Sigmoid colon (tissue), 6 donors: ENCODE measurements at regions not wholly inside any gene's neighbourhood (a gene's known extent, or its start where the extent isn't known, plus 50 kb on each side); places are given as distances from the start of the nearest gene placed in this dataset.

ENCODE experiments used
- DNase-seq: peaks from one replicate; pipeline ENCODE4 v3.0.0-alpha.2; 2019
- H3K27ac ChIP-seq, 4 donors: fragments of 200-600 bp; sonication (generic); one replicate each; pipeline ENCODE4 v1.5.1; 2016 to 2019; ENCODE audit warnings: mild to moderate bottlenecking in 1 of 4
- H3K27me3 ChIP-seq, 3 donors: fragments of 200-600 bp; sonication (generic); one replicate each; pipeline ENCODE4 v1.5.1; 2019; ENCODE audit warnings: mild to moderate bottlenecking in 1 of 3
- H3K36me3 ChIP-seq, 4 donors: fragments of 200-600 bp; sonication (generic); one replicate each; pipeline ENCODE4 v1.5.1; 2016 to 2019
- H3K4me1 ChIP-seq, 4 donors: fragments of 200-600 bp; sonication (generic); one replicate each; pipeline ENCODE4 v1.5.1; 2017 to 2019
- H3K4me3 ChIP-seq, 4 donors: fragments of 200-600 bp; sonication (generic); one replicate each; pipeline ENCODE4 v1.5.1; 2017 to 2019; ENCODE audit warnings: mild to moderate bottlenecking in 2 of 4, moderate library complexity in 1 of 4
- H3K9me3 ChIP-seq, 4 donors: fragments of 200-600 bp in 3 of 4; sonication (generic) in 3 of 4; one replicate each; pipeline versions ENCODE4 v1.5.1 to v1.6.1; 2013 to 2019
- EP300 ChIP-seq, 4 donors: sonication (generic); formaldehyde crosslinking; IDR thresholded peaks; one replicate each; pipeline ENCODE4 v1.6.1; 2017; ENCODE audit warnings: antibody characterized with exemption in 4 of 4
- POLR2A ChIP-seq, 2 donors: fragments of 450-650 bp; IDR thresholded peaks; one replicate each; pipeline ENCODE4 v1.6.1; 2016; ENCODE audit warnings: antibody characterized with exemption in 2 of 2, mild to moderate bottlenecking in 2 of 2, moderate library complexity in 2 of 2
- POLR2AphosphoS5 ChIP-seq, 4 donors: sonication (generic); formaldehyde crosslinking; IDR thresholded peaks; one replicate each; pipeline ENCODE4 v1.6.1; 2017; ENCODE audit warnings: antibody characterized with exemption in 4 of 4
- WGBS, 2 donors: extraction: QIAGEN DNeasy Blood & Tissue Kit; methylation state at CpG; one replicate each; pipeline ENCODE4 v1.1.7; 2013; 5-methylcytosine and 5-hydroxymethylcytosine counted together
- intact Hi-C: fragments of 100-400 bp; cut with DNase I; formaldehyde crosslinking; loops from one replicate; pipeline ENCODE4 v1.15.1; 2023
- TF ChIP-seq, protein P1 (sequence below), 4 experiments: fragments of 450-650 bp in 3 of 4; fragments of 200-600 bp in 1 of 4; IDR thresholded peaks; one replicate each; pipeline ENCODE4 v1.5.1; 2016 to 2019; ENCODE audit warnings: antibody characterized with exemption in 4 of 4, mild to moderate bottlenecking in 3 of 4, moderate library complexity in 2 of 4
- donor health status: healthy with polysubstance abuse.
- donor health status: healthy.

DNA sequence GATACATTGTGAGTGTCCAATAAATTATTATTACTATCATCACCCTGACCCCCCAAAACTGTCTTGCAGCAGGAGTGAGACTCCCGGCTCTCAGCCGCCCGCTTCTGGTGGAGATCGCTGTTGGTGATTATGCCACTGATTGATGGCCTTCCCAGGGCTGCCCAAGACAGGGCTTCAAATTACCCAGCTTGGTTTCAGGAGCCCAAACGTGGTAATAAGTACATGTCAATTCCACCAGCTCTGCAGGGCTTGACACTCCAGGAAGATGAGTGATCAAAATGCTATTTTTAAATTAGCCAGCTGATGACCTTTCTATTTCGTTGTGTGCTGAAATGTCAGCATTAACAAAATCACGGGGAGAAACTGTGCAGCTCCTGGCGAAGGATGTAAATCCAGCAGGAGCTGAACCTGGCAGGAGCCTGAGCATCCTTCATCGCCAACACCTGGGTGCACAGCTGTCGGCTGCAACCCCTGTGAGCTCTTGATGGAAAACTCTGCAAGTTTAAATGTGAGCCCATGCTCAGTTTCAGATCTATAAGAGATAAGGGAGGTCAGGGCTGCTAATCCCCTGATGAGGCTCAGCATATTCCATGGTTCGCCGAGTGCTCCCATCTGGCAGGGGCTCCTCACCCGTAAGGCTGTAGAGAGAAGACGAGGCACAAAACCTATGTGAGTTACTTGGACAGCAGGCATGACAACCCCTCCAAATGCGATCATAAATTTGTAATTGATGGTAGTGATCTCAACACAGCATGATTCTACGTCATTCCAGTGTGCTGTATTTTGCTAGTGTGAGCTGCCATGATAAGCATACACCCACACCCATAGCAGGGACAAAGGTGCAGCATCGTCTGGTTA lies 446.3 kb downstream of the TCERG1L start:
- intact Hi-C loops = no loop called here
- H3K27me3 ChIP-seq = peaks cover 0 to 3% (median 0%) of the 10 kb centered on the region in 3 donors
- no peak overlapping the region for H3K4me3 ChIP-seq
- no peak overlapping the region for H3K27ac ChIP-seq
- H3K9me3 ChIP-seq = peaks cover 0 to 3% (median 0%) of the 10 kb centered on the region in 4 donors
- WGBS, 2 donors = 72 to 80% methylated on average over 17 of the region's 17 CpGs
- no peaks in the 10 kb centered on the region for H3K4me1 ChIP-seq
- DNase-seq = no peak
- TF ChIP-seq, protein P1, sequence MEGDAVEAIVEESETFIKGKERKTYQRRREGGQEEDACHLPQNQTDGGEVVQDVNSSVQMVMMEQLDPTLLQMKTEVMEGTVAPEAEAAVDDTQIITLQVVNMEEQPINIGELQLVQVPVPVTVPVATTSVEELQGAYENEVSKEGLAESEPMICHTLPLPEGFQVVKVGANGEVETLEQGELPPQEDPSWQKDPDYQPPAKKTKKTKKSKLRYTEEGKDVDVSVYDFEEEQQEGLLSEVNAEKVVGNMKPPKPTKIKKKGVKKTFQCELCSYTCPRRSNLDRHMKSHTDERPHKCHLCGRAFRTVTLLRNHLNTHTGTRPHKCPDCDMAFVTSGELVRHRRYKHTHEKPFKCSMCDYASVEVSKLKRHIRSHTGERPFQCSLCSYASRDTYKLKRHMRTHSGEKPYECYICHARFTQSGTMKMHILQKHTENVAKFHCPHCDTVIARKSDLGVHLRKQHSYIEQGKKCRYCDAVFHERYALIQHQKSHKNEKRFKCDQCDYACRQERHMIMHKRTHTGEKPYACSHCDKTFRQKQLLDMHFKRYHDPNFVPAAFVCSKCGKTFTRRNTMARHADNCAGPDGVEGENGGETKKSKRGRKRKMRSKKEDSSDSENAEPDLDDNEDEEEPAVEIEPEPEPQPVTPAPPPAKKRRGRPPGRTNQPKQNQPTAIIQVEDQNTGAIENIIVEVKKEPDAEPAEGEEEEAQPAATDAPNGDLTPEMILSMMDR (IDR thresholded peaks at IDR 0.05) = no peak
- TF ChIP-seq EP300 (IDR thresholded peaks at IDR 0.05) (no peak), POLR2A (IDR thresholded peaks at IDR 0.05) (no peak)
- H3K36me3 ChIP-seq = no peaks in the 10 kb centered on the region

DNA sequence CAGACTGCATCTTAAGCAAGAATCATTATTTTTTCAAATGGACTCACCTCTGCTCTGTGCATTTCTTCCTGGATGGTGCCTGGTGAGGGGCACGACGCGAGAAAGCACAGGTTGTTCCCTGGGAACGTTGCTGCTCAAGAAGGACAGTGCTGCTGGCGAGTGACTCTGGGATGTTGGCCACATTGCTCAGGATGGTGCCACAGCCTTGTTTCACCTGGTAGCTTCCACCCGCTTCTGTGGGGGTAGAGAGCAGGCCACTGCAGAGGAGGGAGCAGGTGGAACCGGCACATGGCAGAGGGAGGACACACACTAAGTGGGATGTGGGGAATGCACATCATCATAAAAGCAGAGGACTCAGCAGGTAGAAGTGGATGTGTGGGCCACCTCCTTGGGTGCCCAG lies 444.7 kb downstream of the TCERG1L start:
- 88 to 92% methylated on average over 7 of the region's 7 CpGs for WGBS, 2 donors
- H3K4me1 ChIP-seq = no peaks in the 10 kb centered on the region
- H3K4me3 ChIP-seq = no peak overlapping the region
- DNase-seq = peak; percentile 11
- H3K36me3 ChIP-seq = no peaks in the 10 kb centered on the region
- intact Hi-C loops = no loop called here
- peaks cover 0 to 3% (median 0%) of the 10 kb centered on the region in 3 donors for H3K27me3 ChIP-seq
- H3K9me3 ChIP-seq = peaks cover 0 to 3% (median 0%) of the 10 kb centered on the region in 4 donors
- H3K27ac ChIP-seq = no peak overlapping the region
- TF ChIP-seq POLR2A (IDR thresholded peaks at IDR 0.05) = no peak

DNA sequence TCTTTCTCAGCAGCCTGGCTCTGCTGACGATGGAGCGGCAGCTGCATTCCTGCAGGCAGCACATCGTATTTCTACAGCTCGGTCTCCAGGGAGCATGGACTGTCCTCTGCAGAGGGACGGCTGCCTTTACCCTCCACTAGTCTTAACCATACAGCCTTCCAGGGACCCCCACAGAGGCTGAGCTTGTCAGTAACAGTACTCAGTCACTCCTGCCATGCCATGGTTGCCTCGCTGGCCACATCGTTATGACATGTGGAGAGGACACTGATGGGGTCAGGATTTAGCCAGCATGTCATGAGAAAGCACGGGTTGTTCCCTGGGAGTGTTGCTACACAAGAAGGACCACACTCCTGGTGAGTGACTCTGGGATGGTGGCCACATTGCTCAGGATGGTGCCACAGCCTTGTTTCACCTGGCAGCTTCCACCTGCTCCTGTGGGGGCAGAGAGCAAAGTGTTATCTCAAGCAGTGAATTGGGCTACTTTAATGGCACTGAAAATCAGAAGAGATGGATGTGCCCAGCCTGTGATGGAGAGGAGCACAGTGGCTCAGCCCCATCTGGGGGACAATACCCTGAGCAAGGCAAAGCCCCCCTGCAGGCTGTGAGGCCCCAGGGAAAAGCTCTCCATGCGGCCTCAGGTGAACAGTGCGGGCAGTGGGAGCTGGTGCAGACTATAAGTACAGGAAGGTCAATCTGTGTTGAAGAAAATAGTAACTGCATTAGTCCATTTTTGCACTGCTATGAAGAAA lies 443.9 kb downstream of the TCERG1L start:
- Histone ChIP-seq H3K9me3 (peaks cover 0 to 1% (median 0%) of the 10 kb centered on the region in 4 donors), H3K27ac (no peak overlapping the region), H3K27me3 (peaks cover 0 to 3% (median 0%) of the 10 kb centered on the region in 3 donors), H3K4me1 (no peaks in the 10 kb centered on the region), H3K4me3 (no peak overlapping the region), H3K36me3 (no peaks in the 10 kb centered on the region)
- intact Hi-C loops = no loop called here
- TF ChIP-seq POLR2AphosphoS5 (IDR thresholded peaks at IDR 0.05) (no peak), EP300 (IDR thresholded peaks at IDR 0.05) (no peak), POLR2A (IDR thresholded peaks at IDR 0.05) (no peak)
- TF ChIP-seq, protein P1 (IDR thresholded peaks at IDR 0.05) = no peak
- 79 to 82% methylated on average over 10 of the region's 10 CpGs for WGBS, 2 donors
- DNase-seq = no peak

DNA sequence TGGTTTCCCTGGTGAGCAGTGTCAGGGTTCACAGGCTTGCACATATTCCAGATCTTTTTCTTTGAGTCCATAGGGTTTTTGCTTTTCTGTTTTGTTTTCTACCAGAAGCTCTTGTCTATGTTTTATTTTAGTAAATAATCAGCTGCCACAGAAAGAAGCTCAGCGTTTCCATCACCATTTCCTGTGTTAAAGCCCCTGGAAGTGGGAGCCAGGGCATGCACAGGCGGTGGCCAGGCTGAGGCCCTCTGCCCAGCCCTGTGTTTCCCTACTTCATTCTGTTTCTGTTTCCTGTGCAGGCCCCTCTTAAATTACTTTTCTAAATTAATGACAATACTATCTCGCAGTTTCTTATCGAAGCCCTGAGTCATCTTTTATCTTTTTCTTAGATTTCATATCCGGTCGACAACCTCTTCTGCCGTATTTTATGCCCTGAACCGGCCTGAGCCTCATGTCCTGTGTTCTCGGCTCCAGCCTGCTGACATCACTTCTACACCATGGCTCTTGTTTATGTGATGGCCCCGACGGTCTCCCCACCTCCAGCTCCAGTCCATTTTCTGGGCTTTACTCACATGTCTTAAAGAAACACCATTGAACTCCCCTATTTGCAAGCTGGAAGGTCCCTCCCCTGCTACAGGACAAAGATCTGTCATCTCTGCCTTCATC lies 442.2 kb downstream of the TCERG1L start:
- H3K36me3 ChIP-seq = no peaks in the 10 kb centered on the region
- H3K4me3 ChIP-seq = no peak overlapping the region
- intact Hi-C loops = no loop called here
- WGBS, 2 donors = 61 to 71% methylated on average over 11 of the region's 11 CpGs
- H3K9me3 ChIP-seq = no peaks in the 10 kb centered on the region
- DNase-seq = no peak
- TF ChIP-seq EP300 (IDR thresholded peaks at IDR 0.05) (no peak), POLR2A (IDR thresholded peaks at IDR 0.05) (no peak), POLR2AphosphoS5 (IDR thresholded peaks at IDR 0.05) (no peak)
- TF ChIP-seq, protein P1 (IDR thresholded peaks at IDR 0.05) = no peak
- peaks cover 0 to 3% (median 0%) of the 10 kb centered on the region in 3 donors for H3K27me3 ChIP-seq
- H3K4me1 ChIP-seq = no peaks in the 10 kb centered on the region
- no peak overlapping the region for H3K27ac ChIP-seq

DNA sequence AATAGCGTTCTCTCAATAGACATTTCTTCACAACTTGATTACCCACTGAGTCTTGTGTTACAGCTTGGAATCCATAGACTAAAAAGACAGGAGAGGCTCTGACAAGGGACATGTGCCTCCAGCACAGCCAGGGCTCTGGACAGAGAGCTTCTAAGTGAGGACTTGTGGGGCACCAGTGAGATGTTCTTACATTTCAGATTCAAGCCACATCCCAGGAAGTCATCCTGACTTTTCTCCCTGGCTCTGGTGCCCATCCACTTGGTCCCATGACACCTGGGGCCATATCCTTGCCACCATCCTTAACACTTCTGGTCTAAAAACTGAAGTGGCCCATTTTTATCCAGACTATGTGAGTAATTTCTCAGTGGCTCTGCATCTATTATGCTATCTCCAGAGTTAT lies 440.1 kb downstream of the TCERG1L start:
- Histone ChIP-seq H3K36me3 (no peaks in the 10 kb centered on the region), H3K27ac (no peak overlapping the region), H3K9me3 (no peaks in the 10 kb centered on the region), H3K4me3 (no peak overlapping the region), H3K4me1 (no peaks in the 10 kb centered on the region), H3K27me3 (peaks cover 0 to 3% (median 0%) of the 10 kb centered on the region in 3 donors)
- TF ChIP-seq POLR2AphosphoS5 (IDR thresholded peaks at IDR 0.05) (no peak), POLR2A (IDR thresholded peaks at IDR 0.05) (no peak), EP300 (IDR thresholded peaks at IDR 0.05) (no peak)
- 0 to 44% methylated on average over 1 of the region's 1 CpG for WGBS, 2 donors
- peak; percentile 12 for DNase-seq
- intact Hi-C loops = no loop called here
